SH-SY5Y (cell line): ENCODE measurements at regions not wholly inside any gene's neighbourhood (a gene's known extent, or its start where the extent isn't known, plus 50 kb on each side); places are given as distances from the start of the nearest gene placed in this dataset.

Source experiments
- GATA2 ChIP-seq: IDR thresholded peaks from 2 replicates; pipeline ENCODE4 v1.6.1; 2011; ENCODE audit warnings: mild to moderate bottlenecking, low read depth, low read length
- GATA3 ChIP-seq: IDR thresholded peaks from 2 replicates; pipeline ENCODE4 v1.6.1; 2011; ENCODE audit warnings: low read depth, mild to moderate bottlenecking, low read length, moderate library complexity

GRCh38 chr10:107434854-107435253, 270.3 kb upstream of the SORCS1 start:
- TF ChIP-seq GATA3 (no peak), GATA2 (no peak)

- TF ChIP-seq GATA2 (no peak), GATA3 (no peak)
Measured at GRCh38 chr10:107434201-107434600, 269.7 kb upstream of the SORCS1 start.

GRCh38 chr10:107433605-107434004, 269.1 kb upstream of the SORCS1 start:
- no peak for TF ChIP-seq GATA2
- no peak for TF ChIP-seq GATA3

- no peak for TF ChIP-seq GATA2
- no peak for TF ChIP-seq GATA3
Measured at GRCh38 chr10:107430446-107430845, 265.9 kb upstream of the SORCS1 start.

- TF ChIP-seq GATA3 (no peak), GATA2 (no peak)
Measured at GRCh38 chr10:107427016-107427415, 262.5 kb upstream of the SORCS1 start.

- TF ChIP-seq GATA2 (no peak), GATA3 (no peak)
Measured at GRCh38 chr10:107425931-107426553, 261.5 kb upstream of the SORCS1 start.

- TF ChIP-seq GATA3 = no peak
- no peak for TF ChIP-seq GATA2
Measured at GRCh38 chr10:107424628-107425027, 260.1 kb upstream of the SORCS1 start.

GRCh38 chr10:107423903-107424302, 259.4 kb upstream of the SORCS1 start:
- no peak for TF ChIP-seq GATA3
- no peak for TF ChIP-seq GATA2

GRCh38 chr10:107422681-107423080, 258.2 kb upstream of the SORCS1 start:
- TF ChIP-seq GATA2 (no peak), GATA3 (no peak)

GRCh38 chr10:107420196-107420595, 255.7 kb upstream of the SORCS1 start:
- TF ChIP-seq GATA2 (no peak), GATA3 (no peak)

GRCh38 chr10:107418085-107418806, 253.7 kb upstream of the SORCS1 start:
- no peak for TF ChIP-seq GATA2
- no peak for TF ChIP-seq GATA3

- no peak for TF ChIP-seq GATA3
- TF ChIP-seq GATA2 = no peak
Measured at GRCh38 chr10:107417446-107417845, 252.9 kb upstream of the SORCS1 start.

GRCh38 chr10:107415446-107415845, 250.9 kb upstream of the SORCS1 start:
- TF ChIP-seq GATA2 (no peak), GATA3 (no peak)

- TF ChIP-seq GATA2 = no peak
- TF ChIP-seq GATA3 = no peak
Measured at GRCh38 chr10:107413971-107414370, 249.5 kb upstream of the SORCS1 start.

- TF ChIP-seq GATA2 (no peak), GATA3 (no peak)
Measured at GRCh38 chr10:107409522-107409921, 245.0 kb upstream of the SORCS1 start.
